WTC11 (cell line): ENCODE measurements at regions not wholly inside any gene's neighbourhood (a gene's known extent, or its start where the extent isn't known, plus 50 kb on each side); places are given as distances from the start of the nearest gene placed in this dataset.

Experiments used
- ATAC-seq: fragments of 200-7000 bp; cut with Tn5 transposase; 2 replicates; pipeline ENCODE4 v1.10.0; 2021; ENCODE audit warnings: mild to moderate bottlenecking, moderate library complexity
- CTCF ChIA-PET: fragments of 300-600 bp; sonication (Branson Sonifier 250); formaldehyde crosslinking; loops from one replicate; lab custom pipeline; 2021; ENCODE audit warnings: antibody characterized with exemption; lab: Charles Lee
- POLR2A ChIA-PET: fragments of 350-600 bp; sonication (Branson Sonifier 250); formaldehyde crosslinking; loops from one replicate; lab custom pipeline; 2021; ENCODE audit warnings: antibody characterized with exemption; lab: Charles Lee
- DNase-seq: peaks from one replicate; pipeline ENCODE4 v3.0.0; 2021; ENCODE audit warnings: low spot score
- H3K27ac Mint-ChIP-seq: 2 replicates; pipeline ENCODE4 v1.8.0; 2021; ENCODE audit warnings: mixed read lengths
- H3K27me3 Mint-ChIP-seq: 2 replicates; pipeline ENCODE4 v1.8.0; 2021; ENCODE audit warnings: low read depth, mild to moderate bottlenecking, moderate library complexity, mixed read lengths
- H3K36me3 Mint-ChIP-seq: 2 replicates; pipeline ENCODE4 v1.8.0; 2021; ENCODE audit warnings: mixed read lengths
- H3K4me1 Mint-ChIP-seq: 2 replicates; pipeline ENCODE4 v1.8.0; 2022; ENCODE audit warnings: mixed read lengths
- H3K4me3 Mint-ChIP-seq: 2 replicates; pipeline ENCODE4 v1.8.0; 2021; ENCODE audit warnings: mild to moderate bottlenecking, moderate library complexity, mixed read lengths
- H3K9me3 Mint-ChIP-seq: 2 replicates; pipeline ENCODE4 v1.8.0; 2021; ENCODE audit warnings: mixed read lengths
- ETV6 ChIP-seq: sonication (generic); formaldehyde crosslinking; IDR thresholded peaks from 2 replicates; pipeline ENCODE4 v1.8.1; 2022; ENCODE audit warnings: mild to moderate bottlenecking, missing genetic modification reagents
- GRHL2 ChIP-seq: fragments of 250-450 bp; sonication (Bioruptor Pico); IDR thresholded peaks from 2 replicates; pipeline ENCODE4 v1.8.0; 2022; ENCODE audit warnings: mild to moderate bottlenecking, moderate library complexity; ENCODE audit not compliant: insufficient replicate concordance, severe bottlenecking
- JAZF1 ChIP-seq: fragments of 250-450 bp; sonication (Bioruptor Pico); IDR thresholded peaks from 2 replicates; pipeline ENCODE4 v1.9.0; 2021; ENCODE audit warnings: moderate library complexity, mild to moderate bottlenecking, inconsistent platforms
- KAT7 ChIP-seq: sonication (generic); formaldehyde crosslinking; IDR thresholded peaks from 2 replicates; pipeline ENCODE4 v1.8.1; 2023; ENCODE audit warnings: missing genetic modification reagents, mild to moderate bottlenecking, borderline replicate concordance
- MXD4 ChIP-seq: fragments of 250-450 bp; sonication (Bioruptor Pico); IDR thresholded peaks from 2 replicates; pipeline ENCODE4 v1.8.0; 2021; ENCODE audit warnings: mild to moderate bottlenecking, moderate library complexity, borderline replicate concordance
- TEAD1 ChIP-seq: sonication (generic); formaldehyde crosslinking; IDR thresholded peaks from 2 replicates; pipeline ENCODE4 v1.8.0; 2022; ENCODE audit warnings: mild to moderate bottlenecking, missing genetic modification reagents
- ZNF121 ChIP-seq: sonication (generic); formaldehyde crosslinking; IDR thresholded peaks from 2 replicates; pipeline ENCODE4 v1.8.0; 2023; ENCODE audit warnings: missing genetic modification reagents
- ZNF423 ChIP-seq: fragments of 250-450 bp; sonication (Bioruptor Pico); IDR thresholded peaks from 2 replicates; pipeline ENCODE4 v2.1.2; 2022; ENCODE audit warnings: mild to moderate bottlenecking, moderate library complexity
- TF ChIP-seq, protein P1 (sequence below): sonication (generic); formaldehyde crosslinking; IDR thresholded peaks from 2 replicates; pipeline ENCODE4 v1.8.1; 2022; ENCODE audit warnings: mild to moderate bottlenecking, missing genetic modification reagents, moderate library complexity, borderline replicate concordance
- TF ChIP-seq, protein P2 (sequence below): sonication (generic); formaldehyde crosslinking; conservative IDR thresholded peaks from 2 replicates; pipeline ENCODE4 v1.8.1; 2022; ENCODE audit warnings: mild to moderate bottlenecking, missing genetic modification reagents
- TF ChIP-seq, protein P3 (sequence below): sonication (generic); formaldehyde crosslinking; IDR thresholded peaks from 2 replicates; pipeline ENCODE4 v1.8.0; 2022; ENCODE audit warnings: missing genetic modification reagents
- TF ChIP-seq, protein P4 (sequence below): sonication (generic); formaldehyde crosslinking; IDR thresholded peaks from 2 replicates; pipeline ENCODE4 v1.8.1; 2023; ENCODE audit warnings: mild to moderate bottlenecking, missing genetic modification reagents, moderate library complexity
- TF ChIP-seq, protein P5 (sequence below): sonication (generic); formaldehyde crosslinking; IDR thresholded peaks from 2 replicates; pipeline ENCODE4 v1.8.1; 2023; ENCODE audit warnings: mild to moderate bottlenecking, moderate library complexity, missing genetic modification reagents
- TF ChIP-seq, protein P6 (sequence below): fragments of 250-450 bp; sonication (Bioruptor Pico); IDR thresholded peaks from 2 replicates; pipeline ENCODE4 v1.9.0; 2021; ENCODE audit warnings: moderate library complexity, mild to moderate bottlenecking, inconsistent platforms, borderline replicate concordance
- TF ChIP-seq, protein P7 (sequence below): sonication (generic); formaldehyde crosslinking; IDR thresholded peaks from 2 replicates; pipeline ENCODE4 v1.8.1; 2023; ENCODE audit warnings: mild to moderate bottlenecking, missing genetic modification reagents
- TF ChIP-seq, protein P8 (sequence below): sonication (generic); formaldehyde crosslinking; IDR thresholded peaks from 2 replicates; pipeline ENCODE4 v1.8.1; 2022; ENCODE audit warnings: missing genetic modification reagents, borderline replicate concordance
- TF ChIP-seq, protein P9 (sequence below): fragments of 250-450 bp; sonication (Bioruptor Pico); IDR thresholded peaks from 2 replicates; pipeline ENCODE4 v1.9.0; 2021; ENCODE audit warnings: mild to moderate bottlenecking

DNA sequence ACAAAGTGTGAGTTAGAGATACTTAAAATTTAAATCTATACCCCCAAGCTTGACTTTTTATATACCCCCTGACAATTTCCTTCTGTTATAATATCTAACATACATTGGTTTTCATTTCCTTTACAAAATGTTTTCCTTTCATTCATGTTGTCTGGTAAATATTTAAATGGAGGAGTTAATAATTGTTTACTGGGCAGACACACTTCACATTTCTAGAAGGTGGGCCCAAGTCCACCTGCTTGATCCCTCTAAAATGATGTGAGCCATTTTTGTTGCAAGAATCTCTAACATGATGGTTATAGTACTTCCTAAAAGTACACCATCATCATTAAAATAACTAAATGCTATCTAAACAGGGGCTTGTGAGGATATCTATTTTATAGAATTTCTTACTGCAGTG, 155.9 kb downstream of the FAM174A start (continued):
- TF ChIP-seq, protein P1, sequence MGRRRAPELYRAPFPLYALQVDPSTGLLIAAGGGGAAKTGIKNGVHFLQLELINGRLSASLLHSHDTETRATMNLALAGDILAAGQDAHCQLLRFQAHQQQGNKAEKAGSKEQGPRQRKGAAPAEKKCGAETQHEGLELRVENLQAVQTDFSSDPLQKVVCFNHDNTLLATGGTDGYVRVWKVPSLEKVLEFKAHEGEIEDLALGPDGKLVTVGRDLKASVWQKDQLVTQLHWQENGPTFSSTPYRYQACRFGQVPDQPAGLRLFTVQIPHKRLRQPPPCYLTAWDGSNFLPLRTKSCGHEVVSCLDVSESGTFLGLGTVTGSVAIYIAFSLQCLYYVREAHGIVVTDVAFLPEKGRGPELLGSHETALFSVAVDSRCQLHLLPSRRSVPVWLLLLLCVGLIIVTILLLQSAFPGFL (CRISPR knock-in tag), result no peak
- TF ChIP-seq, protein P2, sequence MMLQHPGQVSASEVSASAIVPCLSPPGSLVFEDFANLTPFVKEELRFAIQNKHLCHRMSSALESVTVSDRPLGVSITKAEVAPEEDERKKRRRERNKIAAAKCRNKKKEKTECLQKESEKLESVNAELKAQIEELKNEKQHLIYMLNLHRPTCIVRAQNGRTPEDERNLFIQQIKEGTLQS (CRISPR knock-in tag), result no peak
- TF ChIP-seq GRHL2 (CRISPR knock-in tag) (no peak), ZNF121 (no peak), ETV6 (no peak), MXD4 (CRISPR knock-in tag) (no peak), KAT7 (CRISPR knock-in tag) (no peak)
- TF ChIP-seq, protein P3, sequence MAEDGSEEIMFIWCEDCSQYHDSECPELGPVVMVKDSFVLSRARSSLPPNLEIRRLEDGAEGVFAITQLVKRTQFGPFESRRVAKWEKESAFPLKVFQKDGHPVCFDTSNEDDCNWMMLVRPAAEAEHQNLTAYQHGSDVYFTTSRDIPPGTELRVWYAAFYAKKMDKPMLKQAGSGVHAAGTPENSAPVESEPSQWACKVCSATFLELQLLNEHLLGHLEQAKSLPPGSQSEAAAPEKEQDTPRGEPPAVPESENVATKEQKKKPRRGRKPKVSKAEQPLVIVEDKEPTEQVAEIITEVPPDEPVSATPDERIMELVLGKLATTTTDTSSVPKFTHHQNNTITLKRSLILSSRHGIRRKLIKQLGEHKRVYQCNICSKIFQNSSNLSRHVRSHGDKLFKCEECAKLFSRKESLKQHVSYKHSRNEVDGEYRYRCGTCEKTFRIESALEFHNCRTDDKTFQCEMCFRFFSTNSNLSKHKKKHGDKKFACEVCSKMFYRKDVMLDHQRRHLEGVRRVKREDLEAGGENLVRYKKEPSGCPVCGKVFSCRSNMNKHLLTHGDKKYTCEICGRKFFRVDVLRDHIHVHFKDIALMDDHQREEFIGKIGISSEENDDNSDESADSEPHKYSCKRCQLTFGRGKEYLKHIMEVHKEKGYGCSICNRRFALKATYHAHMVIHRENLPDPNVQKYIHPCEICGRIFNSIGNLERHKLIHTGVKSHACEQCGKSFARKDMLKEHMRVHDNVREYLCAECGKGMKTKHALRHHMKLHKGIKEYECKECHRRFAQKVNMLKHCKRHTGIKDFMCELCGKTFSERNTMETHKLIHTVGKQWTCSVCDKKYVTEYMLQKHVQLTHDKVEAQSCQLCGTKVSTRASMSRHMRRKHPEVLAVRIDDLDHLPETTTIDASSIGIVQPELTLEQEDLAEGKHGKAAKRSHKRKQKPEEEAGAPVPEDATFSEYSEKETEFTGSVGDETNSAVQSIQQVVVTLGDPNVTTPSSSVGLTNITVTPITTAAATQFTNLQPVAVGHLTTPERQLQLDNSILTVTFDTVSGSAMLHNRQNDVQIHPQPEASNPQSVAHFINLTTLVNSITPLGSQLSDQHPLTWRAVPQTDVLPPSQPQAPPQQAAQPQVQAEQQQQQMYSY (CRISPR knock-in tag), result no peak
- TF ChIP-seq, protein P4, sequence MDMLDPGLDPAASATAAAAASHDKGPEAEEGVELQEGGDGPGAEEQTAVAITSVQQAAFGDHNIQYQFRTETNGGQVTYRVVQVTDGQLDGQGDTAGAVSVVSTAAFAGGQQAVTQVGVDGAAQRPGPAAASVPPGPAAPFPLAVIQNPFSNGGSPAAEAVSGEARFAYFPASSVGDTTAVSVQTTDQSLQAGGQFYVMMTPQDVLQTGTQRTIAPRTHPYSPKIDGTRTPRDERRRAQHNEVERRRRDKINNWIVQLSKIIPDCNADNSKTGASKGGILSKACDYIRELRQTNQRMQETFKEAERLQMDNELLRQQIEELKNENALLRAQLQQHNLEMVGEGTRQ (CRISPR knock-in tag), result no peak
- TF ChIP-seq, protein P5, sequence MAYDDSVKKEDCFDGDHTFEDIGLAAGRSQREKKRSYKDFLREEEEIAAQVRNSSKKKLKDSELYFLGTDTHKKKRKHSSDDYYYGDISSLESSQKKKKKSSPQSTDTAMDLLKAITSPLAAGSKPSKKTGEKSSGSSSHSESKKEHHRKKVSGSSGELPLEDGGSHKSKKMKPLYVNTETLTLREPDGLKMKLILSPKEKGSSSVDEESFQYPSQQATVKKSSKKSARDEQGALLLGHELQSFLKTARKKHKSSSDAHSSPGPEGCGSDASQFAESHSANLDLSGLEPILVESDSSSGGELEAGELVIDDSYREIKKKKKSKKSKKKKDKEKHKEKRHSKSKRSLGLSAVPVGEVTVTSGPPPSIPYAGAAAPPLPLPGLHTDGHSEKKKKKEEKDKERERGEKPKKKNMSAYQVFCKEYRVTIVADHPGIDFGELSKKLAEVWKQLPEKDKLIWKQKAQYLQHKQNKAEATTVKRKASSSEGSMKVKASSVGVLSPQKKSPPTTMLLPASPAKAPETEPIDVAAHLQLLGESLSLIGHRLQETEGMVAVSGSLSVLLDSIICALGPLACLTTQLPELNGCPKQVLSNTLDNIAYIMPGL (CRISPR knock-in tag), result no peak

DNA sequence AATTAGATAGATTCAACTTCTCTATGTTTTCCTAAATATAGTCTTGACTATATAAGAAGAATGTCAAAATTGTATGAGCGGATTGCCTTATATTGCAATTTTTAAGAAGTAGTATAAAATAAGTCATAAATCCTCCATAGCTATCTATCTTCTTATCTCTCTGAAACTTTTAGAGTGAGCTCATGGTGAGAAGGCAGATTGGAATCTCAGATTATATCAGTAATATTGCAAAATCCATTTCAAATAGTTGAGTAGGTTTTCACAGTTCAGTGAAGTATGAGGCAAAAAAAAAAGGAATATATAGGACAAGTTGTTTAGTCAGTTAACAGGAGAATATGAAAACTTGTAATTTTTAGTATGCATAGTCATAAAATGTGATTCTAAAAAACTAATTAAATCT, 156.4 kb downstream of the FAM174A start:
- TF ChIP-seq, protein P6, sequence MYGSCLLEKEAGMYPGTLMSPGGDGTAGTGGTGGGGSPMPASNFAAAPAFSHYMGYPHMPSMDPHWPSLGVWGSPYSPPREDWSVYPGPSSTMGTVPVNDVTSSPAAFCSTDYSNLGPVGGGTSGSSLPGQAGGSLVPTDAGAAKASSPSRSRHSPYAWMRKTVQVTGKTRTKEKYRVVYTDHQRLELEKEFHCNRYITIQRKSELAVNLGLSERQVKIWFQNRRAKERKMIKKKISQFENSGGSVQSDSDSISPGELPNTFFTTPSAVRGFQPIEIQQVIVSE (CRISPR knock-in tag), result no peak
- TF ChIP-seq, protein P7, sequence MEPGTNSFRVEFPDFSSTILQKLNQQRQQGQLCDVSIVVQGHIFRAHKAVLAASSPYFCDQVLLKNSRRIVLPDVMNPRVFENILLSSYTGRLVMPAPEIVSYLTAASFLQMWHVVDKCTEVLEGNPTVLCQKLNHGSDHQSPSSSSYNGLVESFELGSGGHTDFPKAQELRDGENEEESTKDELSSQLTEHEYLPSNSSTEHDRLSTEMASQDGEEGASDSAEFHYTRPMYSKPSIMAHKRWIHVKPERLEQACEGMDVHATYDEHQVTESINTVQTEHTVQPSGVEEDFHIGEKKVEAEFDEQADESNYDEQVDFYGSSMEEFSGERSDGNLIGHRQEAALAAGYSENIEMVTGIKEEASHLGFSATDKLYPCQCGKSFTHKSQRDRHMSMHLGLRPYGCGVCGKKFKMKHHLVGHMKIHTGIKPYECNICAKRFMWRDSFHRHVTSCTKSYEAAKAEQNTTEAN (CRISPR knock-in tag), result no peak
- TF ChIP-seq, protein P8, sequence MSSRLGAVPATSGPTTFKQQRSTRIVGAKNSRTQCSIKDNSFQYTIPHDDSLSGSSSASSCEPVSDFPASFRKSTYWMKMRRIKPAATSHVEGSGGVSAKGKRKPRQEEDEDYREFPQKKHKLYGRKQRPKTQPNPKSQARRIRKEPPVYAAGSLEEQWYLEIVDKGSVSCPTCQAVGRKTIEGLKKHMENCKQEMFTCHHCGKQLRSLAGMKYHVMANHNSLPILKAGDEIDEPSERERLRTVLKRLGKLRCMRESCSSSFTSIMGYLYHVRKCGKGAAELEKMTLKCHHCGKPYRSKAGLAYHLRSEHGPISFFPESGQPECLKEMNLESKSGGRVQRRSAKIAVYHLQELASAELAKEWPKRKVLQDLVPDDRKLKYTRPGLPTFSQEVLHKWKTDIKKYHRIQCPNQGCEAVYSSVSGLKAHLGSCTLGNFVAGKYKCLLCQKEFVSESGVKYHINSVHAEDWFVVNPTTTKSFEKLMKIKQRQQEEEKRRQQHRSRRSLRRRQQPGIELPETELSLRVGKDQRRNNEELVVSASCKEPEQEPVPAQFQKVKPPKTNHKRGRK (CRISPR knock-in tag), result no peak
- TF ChIP-seq, protein P4 (CRISPR knock-in tag), result no peak
- TF ChIP-seq ETV6 (no peak), TEAD1 (no peak), ZNF423 (CRISPR knock-in tag) (no peak), JAZF1 (CRISPR knock-in tag) (no peak)
- TF ChIP-seq, protein P9, sequence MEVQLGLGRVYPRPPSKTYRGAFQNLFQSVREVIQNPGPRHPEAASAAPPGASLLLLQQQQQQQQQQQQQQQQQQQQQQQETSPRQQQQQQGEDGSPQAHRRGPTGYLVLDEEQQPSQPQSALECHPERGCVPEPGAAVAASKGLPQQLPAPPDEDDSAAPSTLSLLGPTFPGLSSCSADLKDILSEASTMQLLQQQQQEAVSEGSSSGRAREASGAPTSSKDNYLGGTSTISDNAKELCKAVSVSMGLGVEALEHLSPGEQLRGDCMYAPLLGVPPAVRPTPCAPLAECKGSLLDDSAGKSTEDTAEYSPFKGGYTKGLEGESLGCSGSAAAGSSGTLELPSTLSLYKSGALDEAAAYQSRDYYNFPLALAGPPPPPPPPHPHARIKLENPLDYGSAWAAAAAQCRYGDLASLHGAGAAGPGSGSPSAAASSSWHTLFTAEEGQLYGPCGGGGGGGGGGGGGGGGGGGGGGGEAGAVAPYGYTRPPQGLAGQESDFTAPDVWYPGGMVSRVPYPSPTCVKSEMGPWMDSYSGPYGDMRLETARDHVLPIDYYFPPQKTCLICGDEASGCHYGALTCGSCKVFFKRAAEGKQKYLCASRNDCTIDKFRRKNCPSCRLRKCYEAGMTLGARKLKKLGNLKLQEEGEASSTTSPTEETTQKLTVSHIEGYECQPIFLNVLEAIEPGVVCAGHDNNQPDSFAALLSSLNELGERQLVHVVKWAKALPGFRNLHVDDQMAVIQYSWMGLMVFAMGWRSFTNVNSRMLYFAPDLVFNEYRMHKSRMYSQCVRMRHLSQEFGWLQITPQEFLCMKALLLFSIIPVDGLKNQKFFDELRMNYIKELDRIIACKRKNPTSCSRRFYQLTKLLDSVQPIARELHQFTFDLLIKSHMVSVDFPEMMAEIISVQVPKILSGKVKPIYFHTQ (CRISPR knock-in tag), result no peak
- TF ChIP-seq, all 79 proteins: peak for 0
- CTCF ChIA-PET, result no interaction called here
- DNase-seq (no peak), ATAC-seq (no peak)
- H3K36me3 Mint-ChIP-seq, result peaks cover 4% of the 10 kb centered on the region; the same call in 1 of the 2 replicates
- H3K4me3 Mint-ChIP-seq, result no peak overlapping the region
- no peaks in the 10 kb centered on the region for H3K4me1 Mint-ChIP-seq
- no peaks in the 10 kb centered on the region for H3K27me3 Mint-ChIP-seq
- POLR2A ChIA-PET, result no interaction called here
- H3K9me3 Mint-ChIP-seq, result peaks cover 9% of the 10 kb centered on the region
- no peak overlapping the region for H3K27ac Mint-ChIP-seq
